Activated CD4-positive, alpha-beta memory T cell treated with anti-CD3 and anti-CD28 coated beads, Interleukin-2, amount 10 ng/mL, durations not matched to agents 7 days and 5 days (primary cell): ENCODE measurements at regions not wholly inside any gene's neighbourhood (a gene's known extent, or its start where the extent isn't known, plus 50 kb on each side); places are given as distances from the start of the nearest gene placed in this dataset.
"Not testable (repeated sequence)": the region's sequence is repeated elsewhere in the genome, so short reads cannot be mapped to it uniquely, and the experiment has no call there.

Experiments
- CTCF ChIA-PET: fragments of 350-600 bp; sonication (Branson Sonifier 250); formaldehyde crosslinking; loops from one replicate; lab custom pipeline; 2021; ENCODE audit warnings: antibody characterized with exemption, inconsistent platforms; lab: Charles Lee
- POLR2A ChIA-PET: fragments of 350-600 bp; sonication (Branson Sonifier 250); formaldehyde crosslinking; loops from one replicate; lab custom pipeline; 2021; ENCODE audit warnings: antibody characterized with exemption; lab: Charles Lee
- DNase-seq: peaks from one replicate; pipeline ENCODE4 v3.0.0-alpha.2; 2020
- H3K27ac Mint-ChIP-seq: one replicate; pipeline ENCODE4 v1.8.0; 2021; ENCODE audit warnings: mild to moderate bottlenecking, mixed read lengths
- H3K27me3 Mint-ChIP-seq: one replicate; pipeline ENCODE4 v1.8.0; 2021; ENCODE audit warnings: mixed read lengths
- H3K36me3 Mint-ChIP-seq: one replicate; pipeline ENCODE4 v1.8.0; 2021; ENCODE audit warnings: low read depth, mixed read lengths
- H3K4me1 Mint-ChIP-seq: one replicate; pipeline ENCODE4 v1.8.0; 2021; ENCODE audit warnings: mixed read lengths
- H3K4me3 Mint-ChIP-seq: one replicate; pipeline ENCODE4 v1.8.0; 2021; ENCODE audit warnings: mild to moderate bottlenecking, mixed read lengths
- H3K9me3 Mint-ChIP-seq: one replicate; pipeline ENCODE4 v1.8.0; 2021; ENCODE audit warnings: mixed read lengths

DNA sequence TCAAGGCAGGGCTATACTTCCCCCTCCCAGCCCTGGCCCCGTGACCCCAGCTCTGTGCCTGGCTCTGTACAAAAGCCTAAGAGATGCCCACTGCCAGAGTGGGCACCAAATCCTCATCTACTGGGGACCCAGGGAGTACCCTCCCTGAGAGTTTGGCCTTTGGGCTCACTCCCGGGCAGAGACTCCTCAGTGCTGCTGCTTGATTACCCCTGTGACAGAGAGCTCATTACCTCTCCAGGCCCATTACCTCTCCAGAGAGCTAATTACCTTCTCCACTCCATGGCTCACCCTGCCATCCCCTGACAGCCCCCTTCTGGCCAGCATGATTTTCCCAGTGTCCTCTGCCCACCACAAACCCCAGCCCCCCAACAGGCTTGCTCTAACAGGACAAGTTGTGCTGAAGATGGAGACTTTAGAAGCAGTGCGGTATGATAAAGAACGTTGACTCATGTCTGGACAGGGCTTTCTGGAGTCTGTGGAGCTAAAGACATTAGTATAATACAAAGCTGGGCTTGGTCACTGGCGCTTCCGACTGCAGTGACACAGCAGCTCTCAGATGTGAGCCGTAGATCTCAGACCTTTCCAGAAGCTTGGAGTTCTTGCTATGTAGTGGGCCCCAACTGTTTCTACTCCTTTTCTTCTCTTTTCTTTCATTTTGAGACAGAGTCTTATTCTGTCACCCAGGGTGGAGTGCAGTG lies 111.3 kb upstream of the KCTD7 start:
- Mint-ChIP-seq H3K4me1 (no peaks in the 10 kb centered on the region), H3K27ac (no peak overlapping the region), H3K27me3 (no peaks in the 10 kb centered on the region), H3K4me3 (no peak overlapping the region), H3K9me3 (no peaks in the 10 kb centered on the region), H3K36me3 (no peaks in the 10 kb centered on the region)
- DNase-seq: no peak
- ChIA-PET POLR2A (no interaction called here), CTCF (no interaction called here)

- DNase-seq: no peak
- no peak overlapping the region for H3K27ac Mint-ChIP-seq
- POLR2A ChIA-PET: no interaction called here
- CTCF ChIA-PET: no interaction called here
- no peaks in the 10 kb centered on the region for H3K9me3 Mint-ChIP-seq
- no peaks in the 10 kb centered on the region for H3K4me1 Mint-ChIP-seq
- H3K4me3 Mint-ChIP-seq: no peak overlapping the region
- no peaks in the 10 kb centered on the region for H3K27me3 Mint-ChIP-seq
- no peaks in the 10 kb centered on the region for H3K36me3 Mint-ChIP-seq
These were observed 110.5 kb upstream of the KCTD7 start for GRCh38 chr7:66518151-66518691.

- Mint-ChIP-seq H3K27ac (no peak overlapping the region), H3K9me3 (no peaks in the 10 kb centered on the region), H3K36me3 (no peaks in the 10 kb centered on the region), H3K4me1 (no peaks in the 10 kb centered on the region), H3K27me3 (no peaks in the 10 kb centered on the region), H3K4me3 (no peak overlapping the region)
- ChIA-PET CTCF (interaction anchor here (2.0 kb wide), 1 partner anchor 11 kb away, joined by 6 read pairs; no protein-coding TSS in a partner anchor), POLR2A (no interaction called here)
- no peak for DNase-seq
These were observed 107.0 kb upstream of the KCTD7 start for GRCh38 chr7:66521675-66522074.

- peak; percentile 26 for DNase-seq
- POLR2A ChIA-PET: no interaction called here
- H3K36me3 Mint-ChIP-seq: no peaks in the 10 kb centered on the region
- no peak overlapping the region for H3K4me3 Mint-ChIP-seq
- no peaks in the 10 kb centered on the region for H3K4me1 Mint-ChIP-seq
- H3K27ac Mint-ChIP-seq: no peak overlapping the region
- no peaks in the 10 kb centered on the region for H3K9me3 Mint-ChIP-seq
- CTCF ChIA-PET: interaction anchor here (2.0 kb wide), 1 partner anchor 10 kb away, joined by 6 read pairs; no protein-coding TSS in a partner anchor
- H3K27me3 Mint-ChIP-seq: no peaks in the 10 kb centered on the region
These were observed 106.2 kb upstream of the KCTD7 start for GRCh38 chr7:66522518-66522917.

DNA sequence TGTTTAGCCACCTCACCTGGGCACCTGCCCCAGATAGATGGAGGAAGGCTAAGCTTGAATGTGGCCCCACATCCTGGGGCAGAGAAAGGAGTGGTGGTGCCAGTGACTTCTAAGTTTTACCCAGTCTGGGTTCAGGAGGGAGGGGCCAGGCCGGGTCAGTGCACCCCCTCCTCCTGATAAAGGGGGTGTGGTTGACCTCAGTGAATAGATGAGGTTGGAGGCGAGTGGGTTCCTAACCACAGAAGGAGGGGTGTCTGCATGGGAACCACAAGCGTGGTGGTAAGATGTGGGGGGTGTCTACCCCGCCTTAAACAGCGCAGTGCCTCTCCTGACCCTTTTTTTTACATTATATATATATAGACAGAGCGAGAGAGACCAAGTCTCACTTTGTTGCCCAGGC lies 105.3 kb upstream of the KCTD7 start:
- no peak overlapping the region for H3K27ac Mint-ChIP-seq
- no peak overlapping the region for H3K4me3 Mint-ChIP-seq
- ChIA-PET POLR2A (no interaction called here), CTCF (no interaction called here)
- H3K9me3 Mint-ChIP-seq: no peaks in the 10 kb centered on the region
- H3K4me1 Mint-ChIP-seq: no peaks in the 10 kb centered on the region
- H3K27me3 Mint-ChIP-seq: no peaks in the 10 kb centered on the region
- no peak for DNase-seq
- no peaks in the 10 kb centered on the region for H3K36me3 Mint-ChIP-seq

DNA sequence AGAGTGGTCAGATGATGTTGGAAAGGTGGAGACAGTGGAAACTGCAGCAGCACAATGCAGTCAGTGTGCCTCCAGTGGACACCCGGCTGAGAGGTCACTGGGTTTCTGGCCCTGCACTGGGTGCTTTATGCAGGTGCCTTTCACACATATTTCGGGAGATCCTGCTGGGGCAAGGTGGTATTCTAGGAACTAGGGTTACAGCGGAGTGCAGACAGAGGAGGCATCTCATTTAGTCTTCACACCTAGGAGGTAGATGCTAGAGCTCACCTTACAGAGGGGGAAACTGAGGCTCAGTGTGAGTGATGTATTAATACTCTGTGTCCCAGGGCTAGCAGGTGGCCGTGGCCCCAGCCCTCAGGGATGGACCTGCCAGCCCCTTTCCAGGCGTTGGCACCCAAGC lies 103.9 kb upstream of the KCTD7 start:
- no peaks in the 10 kb centered on the region for H3K36me3 Mint-ChIP-seq
- H3K4me1 Mint-ChIP-seq: no peaks in the 10 kb centered on the region
- DNase-seq: no peak
- H3K27me3 Mint-ChIP-seq: no peaks in the 10 kb centered on the region
- H3K9me3 Mint-ChIP-seq: no peaks in the 10 kb centered on the region
- H3K27ac Mint-ChIP-seq: no peak overlapping the region
- ChIA-PET POLR2A (no interaction called here), CTCF (no interaction called here)
- no peak overlapping the region for H3K4me3 Mint-ChIP-seq

DNA sequence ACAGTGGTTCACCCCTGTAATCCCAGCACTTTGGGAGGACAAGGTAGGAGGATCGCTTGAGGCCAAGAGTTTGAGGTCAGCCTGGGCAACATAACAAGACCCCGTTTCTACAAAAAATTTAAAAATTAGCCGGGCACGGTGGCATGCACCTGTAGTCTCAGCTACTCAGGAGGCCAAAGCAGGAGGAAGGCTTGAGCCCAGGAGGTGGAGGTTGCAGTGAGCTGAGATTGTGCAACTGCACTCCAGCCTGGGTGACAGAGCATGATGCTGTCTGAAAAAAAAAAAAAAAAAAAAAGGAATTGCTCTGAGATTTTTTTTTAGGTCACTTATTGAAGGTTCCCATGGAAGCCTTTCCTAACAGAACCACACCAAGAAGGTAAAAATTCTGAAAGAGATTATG lies 101.9 kb upstream of the KCTD7 start:
- POLR2A ChIA-PET, H3K27me3 Mint-ChIP-seq, H3K4me3 Mint-ChIP-seq, H3K4me1 Mint-ChIP-seq, H3K36me3 Mint-ChIP-seq, DNase-seq, H3K9me3 Mint-ChIP-seq, H3K27ac Mint-ChIP-seq: not testable (repeated sequence)
- CTCF ChIA-PET: interaction anchor here (0.7 kb wide), 1 partner anchor 249 kb away, joined by 3 read pairs; no protein-coding TSS in a partner anchor

- no peaks in the 10 kb centered on the region for H3K27me3 Mint-ChIP-seq
- H3K36me3 Mint-ChIP-seq: no peaks in the 10 kb centered on the region
- CTCF ChIA-PET: no interaction called here
- no peaks in the 10 kb centered on the region for H3K4me1 Mint-ChIP-seq
- DNase-seq: no peak
- no peak overlapping the region for H3K27ac Mint-ChIP-seq
- no peaks in the 10 kb centered on the region for H3K9me3 Mint-ChIP-seq
- H3K4me3 Mint-ChIP-seq: no peak overlapping the region
- POLR2A ChIA-PET: interaction anchor here (1.3 kb wide), 1 partner anchor 8 kb away, joined by 3 read pairs; no protein-coding TSS in a partner anchor
These were observed 100.0 kb upstream of the KCTD7 start for GRCh38 chr7:66528652-66529051.

DNA sequence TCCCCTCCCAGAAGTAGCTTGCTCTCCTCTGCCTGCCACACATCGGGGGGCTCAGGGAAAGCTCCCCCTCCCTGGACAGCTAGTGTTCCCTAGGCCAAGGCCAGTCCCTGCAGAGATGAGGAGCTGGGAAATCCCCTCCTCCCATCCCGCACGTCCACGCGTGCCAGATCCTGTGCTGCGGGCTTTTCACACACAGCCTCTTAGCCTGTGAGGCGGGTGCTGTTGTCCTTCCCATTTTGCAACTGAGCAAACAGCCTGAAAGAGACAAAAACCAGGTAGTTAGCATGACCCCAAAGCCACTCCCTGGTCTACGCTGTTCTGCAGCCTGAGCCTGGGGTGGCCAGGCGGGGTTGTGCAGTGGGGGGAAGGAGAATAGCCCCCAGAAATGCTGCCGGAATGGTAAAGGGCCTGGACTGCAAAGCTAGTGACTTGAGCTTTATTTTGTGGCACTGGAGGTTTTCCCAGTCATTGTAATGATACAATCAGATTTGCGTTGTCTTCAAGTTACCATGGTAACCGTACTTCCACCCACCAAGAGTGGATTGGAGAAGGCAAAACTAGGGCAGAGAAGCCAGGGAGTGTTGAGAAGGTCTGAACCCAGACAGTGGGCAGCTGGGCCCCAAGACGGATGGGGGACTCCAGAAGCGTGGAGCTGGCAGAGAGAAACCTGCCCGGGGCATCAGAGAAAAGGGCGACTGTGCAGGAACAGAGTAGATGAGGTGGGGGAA lies 98.6 kb upstream of the KCTD7 start:
- Mint-ChIP-seq H3K27me3 (no peaks in the 10 kb centered on the region), H3K36me3 (no peaks in the 10 kb centered on the region), H3K27ac (no peak overlapping the region), H3K4me1 (no peaks in the 10 kb centered on the region), H3K4me3 (no peak overlapping the region), H3K9me3 (no peaks in the 10 kb centered on the region)
- no peak for DNase-seq
- ChIA-PET CTCF (no interaction called here), POLR2A (no interaction called here)

DNA sequence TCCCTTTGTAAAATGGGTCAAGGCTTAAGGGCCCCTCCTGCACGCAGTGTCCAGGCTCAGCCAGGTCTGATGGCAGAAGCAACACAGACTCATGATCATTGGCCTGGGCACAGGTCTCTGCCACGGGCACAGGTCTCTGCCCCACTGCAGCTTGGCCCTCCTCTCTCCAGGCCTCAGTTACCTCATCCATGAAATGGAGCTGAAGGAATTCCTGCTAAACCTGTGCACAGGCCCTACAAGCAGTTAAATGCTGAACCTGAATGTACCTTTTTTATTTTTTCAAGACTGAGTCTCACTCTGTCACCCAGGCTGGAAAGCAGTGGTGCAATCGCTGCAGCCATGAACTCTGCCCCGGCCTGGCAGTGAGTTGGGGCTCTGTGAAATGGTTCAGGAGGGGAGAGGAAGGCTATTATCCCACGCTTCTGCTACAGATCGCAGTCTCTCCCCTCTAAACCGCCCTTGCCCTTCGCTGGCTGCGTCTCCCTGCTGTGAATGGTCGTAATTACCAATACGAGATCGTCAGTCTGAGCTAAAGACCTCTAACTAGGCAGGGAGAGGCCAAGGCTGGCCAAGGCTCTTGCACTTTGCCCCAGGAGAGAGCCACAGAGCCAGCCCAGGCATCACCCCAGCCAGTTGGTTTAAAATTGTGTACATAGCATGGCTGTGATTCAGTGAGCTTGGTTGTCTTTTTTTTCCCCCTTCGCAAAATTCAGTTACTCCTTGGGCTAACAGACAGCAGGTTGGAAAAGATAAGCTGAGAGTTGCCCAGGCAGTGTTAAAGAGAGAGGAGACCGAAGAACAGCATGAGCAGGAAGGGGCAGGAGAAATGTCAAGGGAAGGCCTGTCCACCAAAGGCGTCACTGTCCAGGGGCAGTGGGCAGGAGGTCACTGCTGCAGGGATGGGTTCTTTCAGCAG lies 93.0 kb upstream of the KCTD7 start:
- ChIA-PET CTCF (no interaction called here), POLR2A (no interaction called here)
- Mint-ChIP-seq H3K27me3 (no peaks in the 10 kb centered on the region), H3K4me1 (no peaks in the 10 kb centered on the region), H3K27ac (no peak overlapping the region), H3K36me3 (no peaks in the 10 kb centered on the region), H3K9me3 (no peaks in the 10 kb centered on the region), H3K4me3 (no peak overlapping the region)
- no peak for DNase-seq

DNA sequence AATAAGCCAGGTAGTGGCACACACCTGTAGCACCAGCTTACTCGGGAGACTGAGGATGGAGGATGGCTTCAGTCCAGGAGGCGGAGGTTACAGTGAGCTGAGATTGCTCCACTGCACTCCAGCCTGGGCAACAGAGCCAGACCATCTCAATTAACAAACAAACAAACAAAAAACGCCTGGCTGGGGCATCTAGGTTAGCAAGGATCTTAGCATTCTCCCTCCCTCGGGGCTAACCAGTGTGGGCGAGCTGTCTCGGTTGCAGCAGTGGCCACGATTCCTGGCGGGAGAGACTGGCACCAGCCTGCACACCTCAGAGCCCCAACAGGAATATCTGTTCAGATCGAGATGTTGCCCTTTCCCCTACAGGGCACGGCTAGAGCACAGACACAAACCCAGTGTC lies 91.3 kb upstream of the KCTD7 start:
- POLR2A ChIA-PET: interaction anchor here (1.0 kb wide), 1 partner anchor 9 kb away, joined by 3 read pairs; no protein-coding TSS in a partner anchor
- Mint-ChIP-seq H3K4me1 (no peaks in the 10 kb centered on the region), H3K27ac (no peak overlapping the region), H3K36me3 (no peaks in the 10 kb centered on the region), H3K27me3 (no peaks in the 10 kb centered on the region), H3K9me3 (no peaks in the 10 kb centered on the region), H3K4me3 (no peak overlapping the region)
- no peak for DNase-seq
- CTCF ChIA-PET: interaction anchor here (0.7 kb wide), 1 partner anchor 311 kb away, joined by 3 read pairs; no protein-coding TSS in a partner anchor

DNA sequence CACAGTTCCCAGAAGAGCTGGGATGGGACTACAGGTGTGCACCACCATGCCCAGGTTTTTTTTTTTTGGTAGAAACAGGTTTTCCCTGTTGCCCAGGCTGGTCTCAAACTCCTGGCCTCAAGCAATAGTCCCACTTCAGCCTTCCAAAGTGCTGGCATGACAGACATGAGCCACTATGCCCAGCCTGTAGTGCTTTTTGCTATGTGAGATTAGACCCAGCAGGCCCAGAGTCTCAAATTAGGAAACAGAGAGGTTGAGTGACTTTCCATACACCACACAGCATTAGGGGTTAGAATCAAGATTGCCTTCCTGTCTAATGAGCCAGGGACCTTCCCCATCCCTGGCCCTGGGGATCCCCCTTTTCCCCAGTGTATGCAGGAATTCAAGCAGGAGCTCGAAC lies 90.8 kb upstream of the KCTD7 start:
- CTCF ChIA-PET: no interaction called here
- Mint-ChIP-seq H3K36me3 (no peaks in the 10 kb centered on the region), H3K27me3 (no peaks in the 10 kb centered on the region), H3K9me3 (no peaks in the 10 kb centered on the region), H3K4me1 (peaks cover 3% of the 10 kb centered on the region), H3K27ac (no peak overlapping the region), H3K4me3 (no peak overlapping the region)
- no peak for DNase-seq
- POLR2A ChIA-PET: no interaction called here

DNA sequence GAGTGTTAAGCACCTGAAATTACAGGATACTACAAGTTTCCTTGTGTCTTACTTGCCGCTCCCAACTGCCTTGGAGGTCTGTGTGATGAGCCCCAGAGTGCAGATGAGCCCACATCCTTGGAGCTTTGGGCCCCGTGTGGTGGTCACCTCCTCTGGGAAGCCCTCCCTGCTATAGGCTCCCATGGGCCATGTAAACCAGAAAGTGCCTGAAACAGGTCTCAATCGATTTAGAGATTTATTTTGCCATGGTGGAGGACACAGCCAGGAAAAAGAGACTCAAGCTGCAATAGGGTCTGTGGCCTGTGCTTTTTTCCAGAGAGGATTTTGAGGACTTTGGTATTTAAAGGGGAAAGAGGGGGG lies 89.4 kb upstream of the KCTD7 start:
- POLR2A ChIA-PET: no interaction called here
- no peak for DNase-seq
- CTCF ChIA-PET: no interaction called here
- no peaks in the 10 kb centered on the region for H3K27me3 Mint-ChIP-seq
- H3K9me3 Mint-ChIP-seq: no peaks in the 10 kb centered on the region
- H3K36me3 Mint-ChIP-seq: no peaks in the 10 kb centered on the region
- H3K4me1 Mint-ChIP-seq: peaks cover 3% of the 10 kb centered on the region
- H3K4me3 Mint-ChIP-seq: no peak overlapping the region
- H3K27ac Mint-ChIP-seq: no peak overlapping the region
